ENCODE measurements at regions not wholly inside any gene's neighbourhood (a gene's known extent, or its start where the extent isn't known, plus 50 kb on each side); places are given as distances from the start of the nearest gene placed in this dataset.

DNA sequence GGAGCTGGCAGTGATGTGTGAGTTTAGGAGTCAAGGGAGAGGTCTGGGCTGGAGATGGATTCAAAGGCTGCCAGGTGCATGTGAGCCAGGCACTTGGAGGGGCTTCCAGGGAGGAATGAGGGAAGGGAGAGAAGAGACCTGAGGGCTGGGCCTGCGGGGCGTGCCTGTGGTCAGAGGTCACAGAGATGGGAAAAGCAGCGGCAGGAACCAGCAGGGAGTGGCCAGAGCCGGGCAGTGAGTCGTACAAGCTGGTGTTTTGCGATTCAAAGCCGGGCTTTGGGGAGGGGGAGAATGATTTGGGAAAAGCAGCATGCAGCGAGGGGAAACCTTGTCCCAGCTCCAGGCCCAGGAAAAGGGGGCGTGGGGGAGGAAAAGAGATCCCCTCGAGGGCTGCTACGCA lies 96.9 kb upstream of the RTL6 start:
- Mint-ChIP-seq H3K4me3 (no peak overlapping the region), H3K27ac (no peak overlapping the region), H3K4me1 (no peaks in the 10 kb centered on the region), H3K9me3 (no peaks in the 10 kb centered on the region), H3K36me3 (no peaks in the 10 kb centered on the region), H3K27me3 (peaks cover 69% of the 10 kb centered on the region)
- ATAC-seq: no peak

GRCh38 chr22:44592824-44593148 lies 94.8 kb upstream of the RTL6 start:
- no peaks in the 10 kb centered on the region for H3K36me3 Mint-ChIP-seq
- H3K27me3 Mint-ChIP-seq: peaks cover 57% of the 10 kb centered on the region
- H3K27ac Mint-ChIP-seq: no peak overlapping the region
- ATAC-seq: no peak
- H3K4me1 Mint-ChIP-seq: no peaks in the 10 kb centered on the region
- H3K4me3 Mint-ChIP-seq: no peak overlapping the region
- peaks cover 4% of the 10 kb centered on the region for H3K9me3 Mint-ChIP-seq

- Mint-ChIP-seq H3K4me1 (no peaks in the 10 kb centered on the region), H3K4me3 (no peak overlapping the region), H3K36me3 (no peaks in the 10 kb centered on the region), H3K27ac (no peak overlapping the region), H3K9me3 (peaks cover 4% of the 10 kb centered on the region), H3K27me3 (peaks cover 60% of the 10 kb centered on the region)
- no peak for ATAC-seq
Measured at GRCh38 chr22:44592126-44592823, 94.2 kb upstream of the RTL6 start.

DNA sequence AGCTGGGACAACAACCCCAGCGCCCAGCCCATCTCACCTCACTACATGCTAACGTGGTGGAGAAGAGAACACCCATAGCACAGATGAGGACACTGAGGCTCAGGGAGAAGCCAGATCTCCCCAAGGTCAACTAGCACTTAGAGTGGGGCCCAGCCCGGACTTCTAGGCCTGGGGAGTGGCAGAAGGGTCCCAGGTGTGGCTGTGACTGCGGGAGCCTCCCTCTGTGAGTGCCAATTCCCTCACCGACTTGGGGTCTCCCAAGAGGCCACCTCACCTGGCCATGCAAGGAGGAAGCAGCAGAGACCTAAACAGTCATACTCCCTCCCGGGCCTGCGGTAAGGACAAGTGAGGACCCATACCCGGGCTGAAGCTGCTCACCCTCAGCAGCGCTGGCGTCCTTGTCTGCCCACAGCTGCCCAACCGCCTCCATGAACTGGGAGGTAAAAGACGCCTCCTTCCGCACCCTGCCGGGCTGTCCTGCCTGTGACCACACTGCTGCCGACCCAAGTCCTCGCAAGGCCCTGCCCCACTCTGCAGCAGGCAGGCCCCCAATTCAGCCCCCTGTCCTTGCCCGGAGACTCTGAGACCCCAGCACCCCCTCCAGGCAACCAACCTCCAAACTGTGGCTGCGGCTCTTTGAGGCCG lies 93.2 kb upstream of the RTL6 start:
- no peak for ATAC-seq
- Mint-ChIP-seq H3K27ac (no peak overlapping the region), H3K4me1 (no peaks in the 10 kb centered on the region), H3K27me3 (peaks cover 62% of the 10 kb centered on the region), H3K36me3 (no peaks in the 10 kb centered on the region), H3K4me3 (no peak overlapping the region), H3K9me3 (peaks cover 4% of the 10 kb centered on the region)

DNA sequence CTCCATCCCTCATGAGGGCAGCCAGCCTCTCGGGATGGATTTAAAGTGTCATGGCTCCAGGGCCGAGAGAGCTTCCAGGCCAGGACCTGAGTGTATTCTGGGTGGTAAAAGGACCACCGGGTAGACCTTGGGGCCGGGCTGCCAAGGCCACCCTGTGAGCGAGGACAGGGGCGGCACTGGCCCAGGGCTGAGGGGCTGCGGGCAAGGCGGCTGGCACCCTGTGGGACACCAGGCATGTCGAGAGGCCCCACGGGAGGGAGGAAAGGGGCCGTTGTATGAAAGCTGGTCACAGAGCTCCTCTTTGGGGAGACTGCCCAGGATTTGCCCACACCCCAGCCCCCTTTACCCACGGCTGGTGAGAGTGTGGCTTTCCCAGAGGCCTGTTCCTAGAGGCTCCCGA lies 92.3 kb upstream of the RTL6 start:
- Mint-ChIP-seq H3K4me3 (no peak overlapping the region), H3K36me3 (no peaks in the 10 kb centered on the region), H3K4me1 (no peaks in the 10 kb centered on the region), H3K27me3 (peaks cover 64% of the 10 kb centered on the region), H3K9me3 (peaks cover 4% of the 10 kb centered on the region), H3K27ac (no peak overlapping the region)
- no peak for ATAC-seq

GRCh38 chr22:44589831-44590230 lies 91.8 kb upstream of the RTL6 start:
- H3K4me3 Mint-ChIP-seq: no peak overlapping the region
- peaks cover 64% of the 10 kb centered on the region for H3K27me3 Mint-ChIP-seq
- no peak for ATAC-seq
- no peaks in the 10 kb centered on the region for H3K4me1 Mint-ChIP-seq
- no peak overlapping the region for H3K27ac Mint-ChIP-seq
- peaks cover 4% of the 10 kb centered on the region for H3K9me3 Mint-ChIP-seq
- H3K36me3 Mint-ChIP-seq: no peaks in the 10 kb centered on the region

DNA sequence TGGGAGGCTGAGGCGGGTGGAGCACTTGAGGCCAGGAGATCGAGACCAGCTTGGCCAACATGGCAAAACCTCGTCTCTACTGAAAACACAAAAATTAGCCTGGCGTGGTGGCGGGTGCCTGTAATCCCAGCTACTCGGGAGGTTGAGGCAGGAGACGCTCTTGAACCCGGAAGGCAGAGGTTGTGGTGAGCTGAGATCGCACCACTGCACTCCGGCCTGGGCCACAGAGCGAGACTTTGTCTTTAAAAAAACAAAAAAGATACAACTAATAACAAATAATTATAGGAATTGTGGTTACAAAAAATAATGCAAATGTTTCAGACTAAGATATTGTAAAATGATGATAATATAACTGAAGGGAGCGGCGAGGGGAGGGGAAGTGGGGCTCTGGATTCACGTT lies 90.3 kb upstream of the RTL6 start:
- Mint-ChIP-seq H3K27me3 (peaks cover 64% of the 10 kb centered on the region), H3K36me3 (no peaks in the 10 kb centered on the region), H3K27ac (no peak overlapping the region), H3K4me3 (no peak overlapping the region), H3K4me1 (no peaks in the 10 kb centered on the region), H3K9me3 (peaks cover 4% of the 10 kb centered on the region)
- ATAC-seq: no peak

- H3K9me3 Mint-ChIP-seq: peaks cover 4% of the 10 kb centered on the region
- no peak overlapping the region for H3K4me3 Mint-ChIP-seq
- peaks cover 64% of the 10 kb centered on the region for H3K27me3 Mint-ChIP-seq
- no peaks in the 10 kb centered on the region for H3K4me1 Mint-ChIP-seq
- ATAC-seq: no peak
- H3K36me3 Mint-ChIP-seq: no peaks in the 10 kb centered on the region
- no peak overlapping the region for H3K27ac Mint-ChIP-seq
Measured at GRCh38 chr22:44587737-44588310, 89.8 kb upstream of the RTL6 start.

- Mint-ChIP-seq H3K27ac (no peak overlapping the region), H3K4me1 (no peaks in the 10 kb centered on the region), H3K4me3 (no peak overlapping the region), H3K36me3 (no peaks in the 10 kb centered on the region), H3K27me3 (peaks cover 64% of the 10 kb centered on the region), H3K9me3 (peaks cover 4% of the 10 kb centered on the region)
- no peak for ATAC-seq
Measured at GRCh38 chr22:44586999-44587736, 89.1 kb upstream of the RTL6 start.

DNA sequence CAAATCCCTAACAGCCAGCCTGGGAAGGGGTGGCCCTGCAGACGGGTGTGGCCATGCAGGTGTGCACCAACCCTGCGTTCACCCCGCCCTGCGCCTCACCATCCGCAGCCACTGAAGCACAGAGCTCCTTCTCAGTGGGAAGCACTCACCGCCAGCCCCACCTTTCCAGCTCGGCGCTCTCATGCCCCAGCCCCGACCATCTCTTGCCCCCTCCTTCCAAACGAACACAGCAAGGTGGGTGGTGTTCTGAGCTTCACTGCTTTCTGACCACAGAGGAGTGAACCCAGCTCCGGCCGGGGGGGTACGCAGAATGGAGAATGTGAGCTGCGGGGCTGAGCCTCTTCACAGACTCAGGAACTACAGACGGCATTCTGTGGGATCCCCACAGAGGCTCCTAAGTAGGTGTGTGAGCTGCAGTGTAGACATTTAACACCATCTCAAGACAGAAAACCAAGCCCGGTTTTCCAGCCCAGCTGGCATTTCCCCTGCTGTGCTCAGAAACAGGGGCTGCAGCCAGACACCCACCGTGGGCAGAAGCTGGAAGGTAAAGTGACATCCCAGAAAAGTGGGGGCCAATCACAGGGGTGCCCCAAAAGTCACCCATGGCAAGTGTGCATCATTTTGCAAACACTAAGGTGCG lies 88.4 kb upstream of the RTL6 start:
- H3K4me3 Mint-ChIP-seq: no peak overlapping the region
- ATAC-seq: no peak
- H3K27me3 Mint-ChIP-seq: peaks cover 64% of the 10 kb centered on the region
- H3K27ac Mint-ChIP-seq: no peak overlapping the region
- H3K36me3 Mint-ChIP-seq: no peaks in the 10 kb centered on the region
- peaks cover 4% of the 10 kb centered on the region for H3K9me3 Mint-ChIP-seq
- H3K4me1 Mint-ChIP-seq: no peaks in the 10 kb centered on the region

DNA sequence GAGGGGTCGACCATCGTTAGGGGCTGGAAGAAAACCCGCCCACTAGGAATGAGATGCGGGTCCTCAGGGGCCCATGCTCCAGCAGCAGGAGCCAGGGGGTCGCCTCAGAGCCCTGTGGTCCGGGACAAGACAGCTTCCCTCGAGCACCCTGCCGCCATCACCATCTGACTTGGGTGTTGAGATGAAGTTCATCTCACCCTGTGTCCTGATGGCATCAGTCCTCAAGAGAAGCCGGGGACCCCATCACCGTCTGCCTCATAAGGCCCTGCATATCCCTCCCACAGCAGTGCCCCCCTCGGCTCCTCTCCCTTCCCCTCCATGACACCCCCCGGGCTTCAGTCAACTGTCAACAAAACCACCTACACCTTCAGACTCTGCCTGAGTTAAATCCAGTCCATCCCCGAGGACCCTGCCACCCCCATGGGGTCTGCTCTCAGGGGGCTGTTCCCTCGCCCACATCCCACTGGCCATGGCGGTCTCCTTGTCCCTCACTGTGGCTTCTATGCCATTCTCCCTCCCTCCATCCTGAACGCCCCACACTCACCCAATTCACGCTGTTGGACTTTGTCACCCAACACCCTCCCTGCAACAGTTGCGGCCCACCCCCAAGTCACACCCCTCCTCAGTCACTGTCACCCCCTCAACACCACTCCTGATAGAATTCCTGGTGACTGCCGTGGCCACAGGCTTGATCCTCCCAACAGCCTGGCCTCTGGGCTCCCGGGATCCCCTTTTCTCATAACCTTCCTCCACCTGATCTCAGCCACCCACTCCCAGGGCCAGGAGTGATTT lies 87.7 kb upstream of the RTL6 start:
- no peak overlapping the region for H3K4me3 Mint-ChIP-seq
- H3K4me1 Mint-ChIP-seq: no peaks in the 10 kb centered on the region
- peak; percentile 9 for ATAC-seq
- H3K9me3 Mint-ChIP-seq: peaks cover 4% of the 10 kb centered on the region
- no peaks in the 10 kb centered on the region for H3K36me3 Mint-ChIP-seq
- peaks cover 68% of the 10 kb centered on the region for H3K27me3 Mint-ChIP-seq
- no peak overlapping the region for H3K27ac Mint-ChIP-seq

GRCh38 chr22:44584256-44584902 lies 86.3 kb upstream of the RTL6 start:
- no peak overlapping the region for H3K27ac Mint-ChIP-seq
- ATAC-seq: no peak
- H3K4me1 Mint-ChIP-seq: no peaks in the 10 kb centered on the region
- peaks cover 3% of the 10 kb centered on the region for H3K9me3 Mint-ChIP-seq
- no peak overlapping the region for H3K4me3 Mint-ChIP-seq
- no peaks in the 10 kb centered on the region for H3K36me3 Mint-ChIP-seq
- H3K27me3 Mint-ChIP-seq: peaks cover 68% of the 10 kb centered on the region

DNA sequence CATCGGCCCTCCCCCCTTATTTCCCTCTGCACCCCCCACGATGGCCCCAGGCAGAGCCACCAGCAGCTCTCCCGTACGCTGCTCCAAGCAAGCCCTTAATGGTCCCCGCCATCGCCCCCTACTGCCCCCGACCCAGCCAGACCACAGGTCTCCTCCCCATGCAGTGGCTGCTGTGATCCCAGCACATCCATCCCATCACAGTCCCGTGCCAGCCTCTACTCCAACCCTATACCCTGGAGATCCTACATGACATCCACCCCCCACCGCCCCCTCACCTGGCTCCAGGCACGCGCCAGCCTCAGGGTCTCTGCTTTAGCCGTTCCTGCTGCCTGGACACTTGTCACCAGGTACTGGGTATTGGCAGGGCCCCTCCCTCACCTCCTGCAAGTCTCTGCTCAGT lies 85.8 kb upstream of the RTL6 start:
- Mint-ChIP-seq H3K27ac (no peak overlapping the region), H3K27me3 (peaks cover 73% of the 10 kb centered on the region), H3K36me3 (no peaks in the 10 kb centered on the region), H3K4me1 (no peaks in the 10 kb centered on the region), H3K9me3 (no peaks in the 10 kb centered on the region), H3K4me3 (no peak overlapping the region)
- ATAC-seq: no peak

DNA sequence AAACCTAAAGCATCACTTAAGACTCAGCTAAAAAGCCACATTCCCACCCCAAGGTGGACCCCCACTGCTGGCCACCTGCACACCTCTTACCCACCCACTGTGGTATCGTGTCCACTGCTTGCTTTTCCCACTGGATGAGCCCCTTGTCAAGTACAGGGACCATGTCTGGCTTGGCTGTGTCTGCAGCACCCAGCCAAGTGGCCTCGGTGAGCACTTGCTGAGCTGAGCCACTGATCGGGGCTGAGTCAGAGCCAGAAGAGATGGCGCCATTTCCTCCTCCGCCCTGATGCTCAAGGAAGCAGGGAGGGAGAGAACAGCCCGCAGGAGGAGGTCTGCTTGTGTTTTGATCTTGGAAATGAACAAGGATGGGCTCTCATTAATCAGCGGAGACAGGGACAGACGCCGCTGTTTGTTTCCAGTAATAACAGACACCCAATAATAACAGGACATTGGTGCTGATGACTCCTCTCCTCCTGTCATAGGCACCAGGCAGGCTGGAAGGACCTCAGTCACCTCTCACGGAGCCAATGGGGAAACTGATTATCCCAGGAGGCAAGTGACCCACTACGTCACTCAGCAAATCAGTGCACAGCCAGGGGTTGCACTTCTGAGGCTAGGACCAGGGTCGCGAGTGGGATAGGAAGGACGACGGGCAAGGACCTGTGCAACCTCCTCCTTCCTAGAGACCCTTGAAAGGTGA lies 85.2 kb upstream of the RTL6 start:
- no peak overlapping the region for H3K27ac Mint-ChIP-seq
- no peaks in the 10 kb centered on the region for H3K9me3 Mint-ChIP-seq
- no peaks in the 10 kb centered on the region for H3K36me3 Mint-ChIP-seq
- no peaks in the 10 kb centered on the region for H3K4me1 Mint-ChIP-seq
- no peak overlapping the region for H3K4me3 Mint-ChIP-seq
- no peak for ATAC-seq
- H3K27me3 Mint-ChIP-seq: peaks cover 77% of the 10 kb centered on the region

Measured in stimulated activated memory B cell treated with anti-CD40 and anti-IgM and Interleukin-4, amounts not matched to agents 10 μg/mL and 1 μg/mL and 100 μg/mL, for 72 hours (primary cell).